Brain microvascular endothelial cell (primary cell): ENCODE measurements at regions not wholly inside any gene's neighbourhood (a gene's known extent, or its start where the extent isn't known, plus 50 kb on each side); places are given as distances from the start of the nearest gene placed in this dataset.

Experiments used
- DNase-seq: peaks from one replicate; pipeline ENCODE4 v3.0.0-alpha.2; 2020
- H3K27ac ChIP-seq: fragments of 250-450 bp; sonication (Bioruptor Pico); 2 replicates; pipeline ENCODE4 v1.5.1; 2020; ENCODE audit warnings: mild to moderate bottlenecking, moderate library complexity
- H3K27me3 ChIP-seq: fragments of 250-450 bp; sonication (Bioruptor Pico); replicated peaks from 2 replicates; pipeline ENCODE4 v1.5.1; 2020; ENCODE audit warnings: mild to moderate bottlenecking
- H3K36me3 ChIP-seq: fragments of 250-450 bp; sonication (Bioruptor Pico); replicated peaks from 2 replicates; pipeline ENCODE4 v1.5.1; 2020; ENCODE audit warnings: mild to moderate bottlenecking
- H3K4me3 ChIP-seq: 2 replicates; pipeline ENCODE4 v1.5.1; 2011; ENCODE audit warnings: low read depth, mild to moderate bottlenecking, control low read depth, low read length, moderate library complexity
- CTCF ChIP-seq: IDR thresholded peaks from 2 replicates; pipeline ENCODE4 v1.5.1; 2011; ENCODE audit warnings: low read depth, mild to moderate bottlenecking, moderate library complexity, low read length, control low read depth, inconsistent platforms; ENCODE audit errors: missing control alignments
- in situ Hi-C: cut with HindIII; loops from 2 replicates; pipeline ENCODE4 v1.10.0; 2017; ENCODE audit warnings: low sequenced_read_pairs, low pct_ligation_motif_present

- DNase-seq = no peak
- in situ Hi-C loops = no loop called here
- no peaks in the 10 kb centered on the region for H3K36me3 ChIP-seq
- no peak overlapping the region for H3K27ac ChIP-seq
- no peak overlapping the region for H3K4me3 ChIP-seq
- TF ChIP-seq CTCF = no peak
- no peaks in the 10 kb centered on the region for H3K27me3 ChIP-seq
Measured at GRCh38 chr3:118304557-118304956, 730.1 kb downstream of the IGSF11 start.

GRCh38 chr3:118332699-118333098 lies 701.9 kb downstream of the IGSF11 start:
- Histone ChIP-seq H3K27me3 (no peaks in the 10 kb centered on the region), H3K4me3 (no peak overlapping the region), H3K27ac (no peak overlapping the region), H3K36me3 (no peaks in the 10 kb centered on the region)
- DNase-seq = no peak
- no peak for TF ChIP-seq CTCF
- in situ Hi-C loops = no loop called here

GRCh38 chr3:118337649-118338048 lies 697.0 kb downstream of the IGSF11 start:
- Histone ChIP-seq H3K4me3 (no peak overlapping the region), H3K27ac (no peak overlapping the region), H3K27me3 (no peaks in the 10 kb centered on the region), H3K36me3 (no peaks in the 10 kb centered on the region)
- TF ChIP-seq CTCF = no peak
- in situ Hi-C loops = no loop called here
- DNase-seq = no peak

- in situ Hi-C loops = no loop called here
Measured at GRCh38 chr3:118347396-118348168, 687.1 kb downstream of the IGSF11 start.

GRCh38 chr3:118348169-118348557 lies 686.5 kb downstream of the IGSF11 start:
- DNase-seq = no peak
- in situ Hi-C loops = no loop called here

More at GRCh38 chr3:118347396-118348168, 687.1 kb downstream of the IGSF11 start:
- Histone ChIP-seq H3K27ac (no peak overlapping the region), H3K27me3 (no peaks in the 10 kb centered on the region), H3K36me3 (no peaks in the 10 kb centered on the region), H3K4me3 (no peak overlapping the region)
- DNase-seq = no peak
- no peak for TF ChIP-seq CTCF

More at GRCh38 chr3:118348169-118348557, 686.5 kb downstream of the IGSF11 start:
- Histone ChIP-seq H3K27ac (no peak overlapping the region), H3K4me3 (no peak overlapping the region), H3K27me3 (no peaks in the 10 kb centered on the region), H3K36me3 (no peaks in the 10 kb centered on the region)
- TF ChIP-seq CTCF = no peak
